NCI-H1930 (cell line): ENCODE measurements at regions not wholly inside any gene's neighbourhood (a gene's known extent, or its start where the extent isn't known, plus 50 kb on each side); places are given as distances from the start of the nearest gene placed in this dataset.
"Not testable (repeated sequence)": the region's sequence is repeated elsewhere in the genome, so short reads cannot be mapped to it uniquely, and the experiment has no call there.

Experiments
- DNase-seq, 2 experiments: peaks; one replicate each; lab custom pipeline; 2025; lab: John Stamatoyannopoulos, UW

DNA sequence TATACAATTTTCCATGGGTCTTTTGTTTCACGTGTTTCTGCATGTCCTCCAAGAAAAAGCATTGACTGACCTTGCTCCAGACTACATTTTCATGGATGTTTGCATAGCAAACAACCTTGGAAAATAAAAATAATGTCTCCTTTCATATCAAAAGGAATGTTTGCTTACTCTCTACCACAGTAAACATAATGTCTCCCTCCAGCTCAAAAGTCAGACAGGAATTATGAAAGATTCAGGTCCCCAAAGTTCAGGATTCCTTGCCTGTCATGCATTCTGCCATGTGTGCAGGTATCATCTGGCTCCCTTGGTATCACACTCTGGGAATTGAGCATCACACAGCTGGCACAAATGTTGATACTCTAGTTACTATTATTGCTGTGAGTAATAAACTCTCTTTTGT, 103.1 kb upstream of the ZC3H15 start:
- DNase-seq: no peak

DNA sequence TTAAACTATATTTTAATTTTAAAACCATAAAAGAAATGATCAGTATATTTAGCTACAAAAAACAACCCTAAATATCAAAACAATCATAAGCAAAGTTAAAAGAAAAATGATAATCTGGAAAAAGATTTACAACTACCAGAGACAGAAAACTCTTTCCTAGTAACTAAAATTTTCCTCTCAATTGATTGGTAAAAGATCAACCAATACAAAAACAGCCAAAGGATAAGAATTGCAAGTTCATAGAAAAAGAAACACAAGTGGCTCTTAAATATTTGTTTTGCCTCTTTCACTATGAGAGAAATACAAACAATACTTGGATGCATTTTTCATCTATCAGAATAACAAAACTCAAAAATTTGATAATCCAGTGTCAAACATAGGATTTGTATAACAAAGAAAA, 101.8 kb upstream of the ZC3H15 start:
- no peak for DNase-seq

DNA sequence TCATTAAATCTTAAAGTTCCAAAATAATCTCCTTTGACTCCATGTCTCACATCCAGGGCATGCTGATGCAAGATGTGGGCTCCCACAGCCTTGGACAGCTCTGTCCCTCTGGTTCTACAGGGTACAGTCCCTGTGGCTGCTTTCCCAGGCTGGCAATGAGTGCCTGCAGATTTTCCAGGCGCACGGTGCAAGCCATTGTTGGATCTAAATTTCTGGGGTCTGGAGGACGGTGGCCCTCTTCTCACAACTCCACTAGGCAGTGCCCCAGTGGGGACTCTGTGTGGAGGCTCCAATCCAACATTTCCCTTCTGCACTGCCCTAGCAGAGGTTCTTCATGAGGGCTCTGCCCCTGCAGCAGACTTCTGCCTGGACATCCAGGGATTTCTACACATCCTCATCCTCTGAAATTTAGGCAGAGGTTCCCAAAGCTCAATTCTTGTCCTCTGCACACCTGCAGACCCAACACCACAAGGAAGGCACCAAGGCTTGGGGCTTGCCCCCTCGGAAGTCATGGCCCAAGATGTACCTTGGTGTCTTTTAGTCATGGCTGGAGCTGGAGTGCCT, 100.3 kb upstream of the ZC3H15 start:
- DNase-seq: not testable (repeated sequence)

DNA sequence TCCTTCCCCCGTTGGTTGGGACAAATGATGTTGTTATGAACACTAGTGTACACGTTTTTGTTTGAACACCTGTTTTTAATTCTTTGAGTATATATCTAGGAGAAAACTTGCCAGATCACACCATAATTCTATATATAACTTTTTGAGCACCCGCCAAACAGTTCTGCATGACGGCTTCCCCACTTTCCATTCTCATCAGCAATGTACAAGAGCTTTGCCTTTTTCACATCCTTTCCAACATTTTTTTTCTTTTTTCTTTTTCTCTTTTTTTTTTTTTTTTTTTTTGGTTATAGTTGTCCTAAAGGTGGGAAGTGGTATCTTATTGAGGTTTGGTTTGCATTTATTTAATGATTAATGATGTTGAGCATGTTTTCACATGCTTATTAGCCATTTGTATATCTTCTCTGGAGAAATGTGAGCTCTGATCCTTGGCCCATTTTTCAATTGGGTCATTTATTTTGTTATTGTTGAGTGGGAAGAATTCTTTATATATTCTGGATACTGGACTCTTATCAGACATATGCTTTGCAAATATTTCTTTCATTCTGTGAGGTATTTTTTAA, 86.9 kb upstream of the ZC3H15 start:
- DNase-seq: no peak

DNA sequence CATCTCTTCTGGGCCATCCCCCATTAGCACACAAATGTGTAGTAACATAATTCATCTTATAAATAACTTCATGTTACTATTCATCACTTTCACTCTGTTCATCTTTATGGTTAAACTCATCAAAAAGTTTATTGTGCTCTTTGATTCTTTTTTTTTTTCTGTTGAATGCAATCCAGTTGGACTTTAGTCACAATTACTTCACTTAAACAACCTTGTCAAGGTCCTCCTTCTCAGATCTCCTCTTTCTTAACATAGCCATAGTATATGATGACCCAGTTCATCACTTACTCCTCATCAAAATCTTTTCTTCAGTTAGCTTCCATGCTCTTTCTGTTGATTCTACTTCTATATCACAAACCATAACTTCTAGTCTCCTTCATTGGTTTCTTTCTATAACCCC, 80.2 kb upstream of the ZC3H15 start:
- no peak for DNase-seq

DNA sequence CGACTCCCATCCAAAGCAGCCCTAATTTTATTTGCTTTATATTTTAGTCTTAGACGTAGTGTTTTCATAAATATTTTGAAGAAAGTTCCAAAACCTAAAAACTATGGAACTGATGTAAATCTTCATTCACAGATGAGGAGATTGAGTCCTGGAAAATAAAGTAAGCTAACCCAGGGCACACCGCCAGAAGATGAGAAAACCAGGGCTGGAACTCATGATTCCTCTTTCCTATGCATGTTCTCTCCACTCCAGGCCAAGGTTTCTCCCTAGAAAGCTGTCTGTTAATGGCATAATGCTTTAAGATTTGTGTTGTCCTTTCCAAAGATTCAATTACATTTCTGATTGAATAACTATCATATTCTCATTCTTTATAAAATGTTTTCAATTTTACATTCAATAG, 78.4 kb upstream of the ZC3H15 start:
- DNase-seq: no peak

GRCh38 chr2:186410802-186411201, 75.3 kb upstream of the ZC3H15 start:
- no peak for DNase-seq

DNA sequence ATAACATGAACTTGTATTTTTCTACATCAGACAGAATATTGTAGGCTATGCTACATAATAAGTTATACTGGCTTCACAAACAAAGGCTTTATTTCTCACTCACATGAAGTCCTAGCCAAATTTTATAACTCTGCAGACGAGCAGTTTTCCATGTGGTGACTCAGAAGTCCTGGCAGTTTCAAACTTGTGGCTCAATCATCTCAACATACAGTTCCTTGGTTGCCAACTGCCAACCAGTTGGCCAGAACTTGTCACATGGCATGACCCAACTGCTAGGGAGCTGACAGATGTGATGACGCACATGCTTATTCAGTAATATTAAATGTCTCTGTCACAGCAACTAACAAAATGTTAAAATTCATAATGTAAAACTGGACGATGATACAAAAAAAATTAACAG, 63.8 kb upstream of the ZC3H15 start:
- DNase-seq: no peak

DNA sequence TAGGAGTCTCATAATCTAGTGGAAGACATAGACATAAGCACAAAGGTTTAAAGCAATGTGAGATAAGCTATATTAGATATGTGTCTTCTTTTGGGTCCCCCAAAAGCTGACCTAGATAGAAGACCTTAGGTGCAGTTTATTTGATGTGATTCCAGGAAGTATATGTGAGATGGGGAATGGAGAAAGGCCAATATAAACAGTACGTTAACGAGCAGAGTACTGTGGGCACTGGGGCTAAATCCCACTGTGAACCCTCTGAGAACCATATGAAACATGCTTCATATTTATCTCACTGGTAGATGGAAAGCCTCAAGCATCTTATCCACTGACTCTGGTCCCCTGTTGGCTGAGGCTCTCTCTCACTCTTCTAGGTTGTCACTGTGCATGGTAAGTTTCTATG, 62.6 kb upstream of the ZC3H15 start:
- no peak for DNase-seq

DNA sequence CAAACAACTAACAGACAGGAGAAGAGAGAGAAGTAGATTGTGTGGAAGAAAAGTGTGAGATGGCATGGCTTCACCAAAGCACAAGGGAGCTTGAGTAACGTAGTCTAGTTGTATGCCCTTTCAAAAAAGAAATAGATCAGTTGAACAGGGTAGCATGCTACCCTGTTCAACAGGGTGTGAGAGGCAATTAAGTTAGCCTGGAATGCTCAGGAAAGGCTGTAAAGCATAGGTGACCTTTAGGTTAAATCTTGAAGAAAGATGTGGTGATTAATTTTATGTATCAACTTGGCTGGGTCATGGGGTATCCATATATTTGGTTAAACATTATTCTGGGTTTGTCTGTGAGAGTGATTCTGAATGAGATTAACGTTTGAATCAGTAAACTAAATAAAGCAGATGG, 61.8 kb upstream of the ZC3H15 start:
- DNase-seq: no peak

- DNase-seq: no peak
Observed at GRCh38 chr2:186425576-186425975, 60.5 kb upstream of the ZC3H15 start.

DNA sequence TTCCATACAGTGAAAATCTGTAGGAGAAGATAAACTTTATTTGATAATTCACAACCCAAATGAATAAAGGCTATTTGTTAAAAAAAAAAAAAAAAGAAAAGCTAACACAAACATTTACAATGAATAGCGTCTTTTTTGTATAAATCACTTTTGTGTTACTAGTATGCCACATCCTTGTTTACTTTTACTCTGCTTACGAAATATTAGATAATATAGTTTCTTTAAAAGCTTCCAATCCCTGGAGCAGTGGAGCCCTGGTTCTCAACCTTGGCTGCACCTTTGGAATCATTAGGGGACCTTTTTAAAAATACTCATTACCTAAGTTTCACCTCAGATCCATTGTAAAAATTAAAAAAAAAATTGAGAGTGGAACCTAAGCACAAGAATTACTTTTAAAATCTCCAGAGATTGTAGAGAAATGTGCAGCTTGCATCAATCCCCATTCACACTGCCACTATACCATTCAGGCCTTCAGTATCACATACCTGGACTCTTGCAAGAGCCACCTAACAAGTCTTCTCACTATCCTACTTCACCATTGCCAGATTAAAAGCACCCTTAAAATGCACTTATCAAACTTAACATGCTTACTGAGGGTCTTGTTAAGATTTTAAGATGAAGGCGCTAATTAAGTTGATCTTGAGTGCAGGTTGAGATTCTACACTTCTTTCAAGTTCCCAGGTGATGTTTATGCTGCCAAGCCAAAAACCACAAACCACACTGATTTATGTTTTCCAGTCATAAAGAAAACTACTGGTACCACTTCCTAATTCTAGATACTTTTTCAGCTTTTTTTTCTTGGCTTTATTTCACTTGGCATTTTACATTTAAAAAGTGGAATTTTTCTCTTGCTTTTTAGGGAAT, 59.7 kb upstream of the ZC3H15 start:
- DNase-seq: no peak

DNA sequence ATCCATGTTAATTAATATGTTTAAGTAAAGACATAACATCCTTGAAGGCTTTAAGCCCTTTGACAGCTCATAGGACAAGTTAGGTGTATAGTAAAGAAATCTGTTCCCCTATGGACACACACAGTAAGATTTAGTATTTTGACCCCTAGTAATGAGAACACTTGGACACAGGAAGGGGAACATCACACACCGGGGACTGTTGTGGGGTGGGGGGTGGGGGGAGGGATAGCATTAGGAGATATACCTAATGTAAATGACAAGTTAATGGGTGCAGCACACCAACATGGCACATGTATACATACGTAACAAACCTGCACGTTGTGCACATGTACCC, 59.1 kb upstream of the ZC3H15 start:
- DNase-seq: not testable (repeated sequence)

DNA sequence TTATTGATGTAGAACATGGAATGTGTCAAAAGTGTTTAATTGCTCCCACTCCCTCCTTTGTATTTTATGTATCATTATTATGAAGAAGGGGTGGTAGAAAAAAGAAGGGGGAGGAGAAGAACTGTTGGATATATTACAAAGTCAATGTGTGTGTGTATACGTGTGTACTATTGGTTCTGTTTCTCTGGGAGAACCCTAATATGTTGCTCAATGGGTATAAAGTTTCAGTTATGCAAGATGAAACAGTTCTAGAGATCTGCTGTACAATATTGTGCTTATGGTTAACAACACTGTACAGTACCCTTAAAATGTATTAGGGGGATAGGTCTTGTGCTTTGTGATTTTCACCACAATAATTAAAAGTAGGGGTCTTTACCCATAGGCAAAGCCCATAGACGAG, 58.1 kb upstream of the ZC3H15 start:
- no peak for DNase-seq

DNA sequence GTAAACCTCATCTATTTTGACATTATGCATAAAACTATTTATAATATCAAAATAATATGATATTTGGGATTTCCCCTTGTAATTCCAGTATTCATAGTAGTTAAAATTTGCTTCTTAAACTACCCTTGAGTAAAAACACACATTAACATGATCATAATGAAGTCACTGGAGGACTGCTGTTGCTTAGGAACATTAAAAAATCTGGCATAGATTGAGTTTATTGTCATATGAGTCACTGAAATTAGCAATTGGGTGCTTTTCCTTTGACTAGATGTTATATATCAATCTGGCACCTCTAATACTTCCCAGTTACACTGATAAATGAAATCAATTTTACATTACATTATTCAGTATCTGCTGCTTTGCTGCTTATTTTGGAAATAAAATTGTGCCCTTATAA, 57.0 kb upstream of the ZC3H15 start:
- no peak for DNase-seq

GRCh38 chr2:186431306-186431705, 54.8 kb upstream of the ZC3H15 start:
- no peak for DNase-seq

DNA sequence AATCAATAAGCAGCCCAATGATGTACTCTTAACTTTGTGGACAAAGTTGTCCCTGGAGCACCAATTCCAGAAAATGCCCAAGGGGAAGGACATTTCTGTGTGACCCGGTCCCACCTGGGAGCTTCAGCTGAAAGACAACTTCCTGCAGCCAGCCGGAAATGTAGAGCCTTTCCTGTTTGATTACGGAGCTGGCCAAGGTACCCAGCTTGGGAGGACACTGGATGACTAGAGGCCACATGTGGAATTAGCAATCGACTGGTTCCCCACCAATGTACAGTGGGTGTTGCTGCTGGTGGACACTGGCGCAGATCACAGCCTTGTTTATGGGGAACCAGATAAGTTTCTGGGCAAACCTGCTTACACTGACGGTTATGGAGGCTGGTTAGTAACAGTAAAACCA, 53.0 kb upstream of the ZC3H15 start:
- DNase-seq: no peak

DNA sequence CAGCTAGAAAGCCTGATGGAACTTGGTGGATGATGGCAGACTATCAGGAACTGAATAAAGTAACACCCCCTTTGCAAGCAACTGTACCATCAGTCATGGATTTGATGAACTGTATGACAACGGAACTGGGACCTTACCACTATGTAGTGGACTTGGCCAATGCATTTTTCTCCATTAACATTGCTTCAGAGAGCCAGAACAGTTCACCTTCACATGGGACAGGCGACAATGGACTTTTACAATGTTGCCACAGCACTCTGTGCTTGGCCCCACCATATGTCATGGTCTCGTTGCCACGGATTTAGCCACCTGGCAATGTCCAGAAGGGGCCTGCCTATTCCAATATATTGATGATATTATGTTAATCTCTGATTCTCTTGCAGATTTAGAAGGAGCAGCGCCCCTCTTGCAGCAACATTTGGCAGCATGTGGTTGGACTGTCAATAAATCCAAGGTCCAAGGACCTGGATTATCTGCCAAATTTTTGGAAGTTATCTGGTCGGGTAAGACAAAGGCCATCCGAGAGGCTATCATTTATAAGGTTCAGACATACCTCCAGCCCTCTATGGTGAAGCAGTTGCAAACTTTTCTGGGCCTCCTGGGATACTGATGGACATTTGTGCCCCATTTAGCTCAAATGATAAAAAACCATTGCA, 52.2 kb upstream of the ZC3H15 start:
- no peak for DNase-seq
